Liver (tissue), 8 donors: ENCODE measurements at regions not wholly inside any gene's neighbourhood (a gene's known extent, or its start where the extent isn't known, plus 50 kb on each side); places are given as distances from the start of the nearest gene placed in this dataset.

Experiments
- DNase-seq: peaks from one replicate; pipeline ENCODE4 v3.0.0-alpha.2; 2017; ENCODE audit warnings: low spot score
- H3K27ac ChIP-seq, 2 donors: one replicate each; pipeline ENCODE4 v1.7.0; 2013; ENCODE audit warnings: inconsistent platforms in 2 of 2, low read length in 2 of 2, control low read depth in 1 of 2, low read depth in 1 of 2, mild to moderate bottlenecking in 1 of 2
- H3K27me3 ChIP-seq, 4 donors: one replicate each; pipeline versions ENCODE4 v1.6.1 to v1.7.0; 2013; ENCODE audit warnings: low read length in 3 of 4, inconsistent platforms in 1 of 4, mild to moderate bottlenecking in 1 of 4, moderate library complexity in 1 of 4; ENCODE audit not compliant: control insufficient read depth in 4 of 4, insufficient read depth in 4 of 4
- H3K36me3 ChIP-seq, 4 donors: one replicate each; pipeline versions ENCODE4 v1.6.1 to v1.7.0; 2013; ENCODE audit warnings: low read length in 3 of 4, mild to moderate bottlenecking in 3 of 4, low read depth in 1 of 4, moderate library complexity in 1 of 4; ENCODE audit not compliant: control insufficient read depth in 4 of 4, insufficient read depth in 3 of 4
- H3K4me1 ChIP-seq, 4 donors: one replicate each; pipeline versions ENCODE4 v1.6.1 to v1.7.0; 2013; ENCODE audit warnings: low read length in 3 of 4, mild to moderate bottlenecking in 3 of 4, moderate library complexity in 1 of 4; ENCODE audit not compliant: control insufficient read depth in 4 of 4, insufficient read depth in 4 of 4
- H3K4me3 ChIP-seq, 3 donors: one replicate each; pipeline versions ENCODE4 v1.6.1 to v1.7.0; 2013; ENCODE audit warnings: low read length in 3 of 3, control low read depth in 1 of 3, low read depth in 1 of 3, mild to moderate bottlenecking in 1 of 3
- H3K9ac ChIP-seq, 2 donors: one replicate each; pipeline ENCODE4 v1.7.0; 2013; ENCODE audit warnings: low read length in 2 of 2, mild to moderate bottlenecking in 2 of 2, moderate library complexity in 2 of 2, control low read depth in 1 of 2, low read depth in 1 of 2
- H3K9me3 ChIP-seq, 4 donors: one replicate each; pipeline versions ENCODE4 v1.6.1 to v1.7.0; 2013; ENCODE audit warnings: low read length in 3 of 4; ENCODE audit not compliant: control insufficient read depth in 4 of 4
- ATF3 ChIP-seq: IDR thresholded peaks from 2 replicates; pipeline ENCODE4 v1.6.1; 2016; ENCODE audit warnings: antibody characterized with exemption
- CTCF ChIP-seq: fragments of 150-350 bp; IDR thresholded peaks from 2 replicates; pipeline ENCODE4 v1.5.1; 2017; ENCODE audit warnings: improper control_type of control experiment, low read depth, low read length; ENCODE audit not compliant: missing input control
- EGR1 ChIP-seq, 2 donors: IDR thresholded peaks; 2 replicates each; pipeline ENCODE4 v1.6.1; 2016 to 2018; ENCODE audit warnings: antibody characterized with exemption in 2 of 2, low read depth in 2 of 2
- FOXA1 ChIP-seq: IDR thresholded peaks from 2 replicates; pipeline ENCODE4 v1.6.1; 2016; ENCODE audit warnings: antibody characterized with exemption
- FOXA2 ChIP-seq: IDR thresholded peaks from 2 replicates; pipeline ENCODE4 v1.6.1; 2016; ENCODE audit warnings: antibody characterized with exemption
- GABPA ChIP-seq, 2 donors: IDR thresholded peaks in 1 of 2; conservative IDR thresholded peaks in 1 of 2; 2 replicates each; pipeline ENCODE4 v1.6.1; 2016; ENCODE audit warnings: antibody characterized with exemption in 2 of 2, mild to moderate bottlenecking in 1 of 2, moderate library complexity in 1 of 2
- HNF4A ChIP-seq, 2 donors: conservative IDR thresholded peaks; 2 replicates each; pipeline ENCODE4 v1.6.1; 2016; ENCODE audit warnings: antibody characterized with exemption in 2 of 2, mild to moderate bottlenecking in 2 of 2
- HNF4G ChIP-seq: IDR thresholded peaks from 2 replicates; pipeline ENCODE4 v1.6.1; 2016; ENCODE audit warnings: antibody characterized with exemption
- JUND ChIP-seq, 2 donors: IDR thresholded peaks; 2 replicates each; pipeline ENCODE4 v1.6.1; 2016; ENCODE audit warnings: antibody characterized with exemption in 2 of 2
- MAX ChIP-seq: IDR thresholded peaks from 2 replicates; pipeline ENCODE4 v1.6.1; 2016; ENCODE audit warnings: antibody characterized with exemption
- NR2F2 ChIP-seq: IDR thresholded peaks from 2 replicates; pipeline ENCODE4 v1.6.1; 2016; ENCODE audit warnings: antibody characterized with exemption
- RAD21 ChIP-seq, 2 donors: IDR thresholded peaks; 2 replicates each; pipeline ENCODE4 v1.6.1; 2016; ENCODE audit warnings: antibody characterized with exemption in 2 of 2, mild to moderate bottlenecking in 2 of 2
- REST ChIP-seq: IDR thresholded peaks from 2 replicates; pipeline ENCODE4 v1.6.1; 2016; ENCODE audit warnings: antibody characterized with exemption, mild to moderate bottlenecking
- RXRA ChIP-seq, 2 donors: IDR thresholded peaks; 2 replicates each; pipeline ENCODE4 v1.6.1; 2017 to 2018; ENCODE audit warnings: antibody characterized with exemption in 2 of 2, mild to moderate bottlenecking in 1 of 2
- SP1 ChIP-seq: IDR thresholded peaks from 2 replicates; pipeline ENCODE4 v1.6.1; 2018; ENCODE audit warnings: antibody characterized with exemption, mild to moderate bottlenecking
- TAF1 ChIP-seq: conservative IDR thresholded peaks from 2 replicates; pipeline ENCODE4 v1.6.1; 2016; ENCODE audit warnings: antibody characterized with exemption, mild to moderate bottlenecking
- ZBTB33 ChIP-seq: IDR thresholded peaks from 2 replicates; pipeline ENCODE4 v1.6.1; 2016; ENCODE audit warnings: antibody characterized with exemption
- WGBS: extraction: QIAGEN DNeasy Blood & Tissue Kit; methylation state at CpG from one replicate; pipeline ENCODE4 v1.1.7; 2013; 5-methylcytosine and 5-hydroxymethylcytosine counted together
- donor health status: healthy.
- donor health status: healthy.
- donor health status: healthy.
- donor health status: healthy.
- donor health status: healthy.

GRCh38 chr1:232451506-232451905, 178.4 kb downstream of the SIPA1L2 start:
- H3K27me3 ChIP-seq: no peaks in the 10 kb centered on the region
- no peaks in the 10 kb centered on the region for H3K9me3 ChIP-seq
- TF ChIP-seq CTCF (no peak), JUND (IDR thresholded peaks at IDR 0.05) (no peak), ZBTB33 (no peak), FOXA2 (no peak), TAF1 (no peak), FOXA1 (no peak), EGR1 (IDR thresholded peaks at IDR 0.05; ENCODE audit: low read depth in 2 of 2) (no peak), REST (no peak), MAX (no peak), ATF3 (no peak)
- 89% methylated on average over 2 of the region's 2 CpGs for WGBS
- H3K4me3 ChIP-seq: no peak overlapping the region
- H3K27ac ChIP-seq: no peak overlapping the region
- no peak overlapping the region for H3K9ac ChIP-seq
- H3K4me1 ChIP-seq: no peaks in the 10 kb centered on the region
- H3K36me3 ChIP-seq: no peaks in the 10 kb centered on the region
- no peak for DNase-seq

- no peak for DNase-seq
- no peak overlapping the region for H3K4me3 ChIP-seq
- H3K9ac ChIP-seq: no peak overlapping the region
- no peaks in the 10 kb centered on the region for H3K9me3 ChIP-seq
- 100% methylated on average over 1 of the region's 1 CpG for WGBS
- no peaks in the 10 kb centered on the region for H3K27me3 ChIP-seq
- H3K36me3 ChIP-seq: no peaks in the 10 kb centered on the region
- no peak overlapping the region for H3K27ac ChIP-seq
- H3K4me1 ChIP-seq: no peaks in the 10 kb centered on the region
- TF ChIP-seq ATF3 (no peak), HNF4G (no peak), GABPA (IDR thresholded peaks at IDR 0.05 in 1 of 2, conservative IDR thresholded peaks at IDR 0.05 in 1 of 2) (no peak), JUND (IDR thresholded peaks at IDR 0.05) (no peak), FOXA1 (no peak), NR2F2 (no peak), TAF1 (no peak), CTCF (no peak), RXRA (IDR thresholded peaks at IDR 0.05) (no peak), HNF4A (conservative IDR thresholded peaks at IDR 0.05) (no peak), MAX (no peak), ZBTB33 (no peak), RAD21 (IDR thresholded peaks at IDR 0.05) (no peak), SP1 (no peak)
Measured at GRCh38 chr1:232450615-232451014, 179.3 kb downstream of the SIPA1L2 start.
